HTR-8/SVneo (cell line): ENCODE measurements at regions not wholly inside any gene's neighbourhood (a gene's known extent, or its start where the extent isn't known, plus 50 kb on each side); places are given as distances from the start of the nearest gene placed in this dataset.
"Not testable (repeated sequence)": the region's sequence is repeated elsewhere in the genome, so short reads cannot be mapped to it uniquely, and the experiment has no call there.

Source experiments
- DNase-seq: peaks from one replicate; pipeline ENCODE4 v3.0.0; 2011; ENCODE audit warnings: low spot score, mixed read lengths; ENCODE audit not compliant: insufficient read length
- FAIRE-seq: peaks from 2 replicates; lab custom pipeline; 2011; peaks lifted over from hg19 to GRCh38; lab: Jason Lieb, UNC

DNA sequence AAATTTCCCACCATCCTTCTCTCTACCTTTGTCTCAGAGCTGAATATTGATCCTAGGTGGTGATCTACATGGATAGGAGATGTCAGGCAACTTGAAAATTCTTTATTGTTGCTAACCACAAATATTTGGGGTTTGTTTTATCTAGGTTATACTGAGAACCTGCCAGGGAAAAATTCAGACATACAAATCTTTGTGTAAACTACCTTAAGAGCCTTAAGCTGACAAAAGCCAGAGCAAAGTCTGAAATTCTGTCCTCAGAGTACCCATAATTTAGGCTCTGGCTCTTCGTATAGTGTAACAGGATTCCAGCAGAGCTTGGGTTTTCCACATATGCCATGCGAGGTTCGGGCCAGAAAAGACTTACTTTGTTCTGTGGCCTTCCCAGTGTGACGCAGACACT lies 406.7 kb upstream of the MAF start:
- FAIRE-seq (no peak), DNase-seq (no peak)

DNA sequence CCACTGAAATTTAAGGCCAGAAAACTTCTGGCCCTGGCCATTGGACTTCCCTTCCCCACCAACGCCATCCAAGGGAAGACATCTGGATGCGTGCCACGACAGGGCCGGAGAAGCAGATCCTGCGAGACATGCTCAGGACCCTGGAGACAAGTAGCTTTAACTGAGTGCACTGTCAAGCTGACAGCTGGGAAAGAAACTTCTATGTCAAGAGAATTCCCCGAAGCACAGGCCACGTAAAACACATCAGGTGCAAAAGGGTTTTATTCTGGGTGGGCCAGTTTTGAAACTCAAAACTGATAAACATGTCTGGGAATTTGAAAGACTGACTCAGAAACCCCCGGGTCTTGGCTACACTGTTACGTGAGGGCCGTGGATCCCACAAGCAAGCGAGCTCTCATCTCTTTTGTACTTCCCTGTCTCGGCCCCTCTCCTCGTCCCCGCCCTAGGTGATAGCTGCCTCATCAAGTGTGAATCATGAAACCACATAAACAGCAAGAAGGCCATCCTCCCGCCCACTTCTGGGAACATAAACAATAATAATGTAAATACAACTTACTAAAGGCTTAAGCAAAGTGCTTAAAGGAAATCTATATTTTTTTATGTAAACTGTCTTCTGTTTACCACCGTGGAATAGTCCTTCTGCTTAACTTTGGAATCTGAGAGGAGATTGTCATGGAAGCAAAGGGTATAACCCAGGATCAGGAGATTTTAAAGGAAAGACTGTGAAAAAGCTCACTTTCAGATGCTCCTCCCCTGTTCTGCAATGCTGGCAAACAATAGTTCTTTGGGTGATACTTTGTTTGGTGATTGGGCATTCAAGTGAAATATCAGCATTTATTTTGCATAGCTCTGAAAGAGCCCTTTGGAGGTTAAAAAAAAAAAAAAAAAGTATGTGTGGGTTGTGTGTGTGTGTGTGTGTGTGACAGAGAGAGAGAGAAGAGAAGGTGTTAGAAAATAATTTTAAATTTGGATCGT lies 406.0 kb upstream of the MAF start:
- DNase-seq (no peak), FAIRE-seq (no peak)

DNA sequence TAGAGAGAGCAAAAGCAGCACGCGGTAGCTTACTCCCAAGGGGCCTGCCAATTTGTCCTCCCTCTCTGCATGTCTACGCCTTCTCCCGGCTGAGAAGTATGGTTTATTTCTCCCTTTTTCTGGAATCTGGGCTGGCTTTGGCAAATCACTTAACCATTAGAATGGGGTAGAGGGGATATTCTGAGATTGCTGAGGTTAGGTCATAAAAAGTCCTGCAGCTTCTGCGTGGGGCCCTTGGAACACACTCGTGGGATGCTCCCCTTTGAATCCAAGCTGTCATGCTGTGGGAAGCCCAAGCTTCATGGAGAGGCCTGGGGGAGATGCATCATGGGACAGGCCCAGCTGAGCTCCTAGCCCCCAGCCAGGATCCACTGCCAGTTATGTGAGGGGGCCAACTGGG lies 403.6 kb upstream of the MAF start:
- FAIRE-seq, result no peak
- no peak for DNase-seq

DNA sequence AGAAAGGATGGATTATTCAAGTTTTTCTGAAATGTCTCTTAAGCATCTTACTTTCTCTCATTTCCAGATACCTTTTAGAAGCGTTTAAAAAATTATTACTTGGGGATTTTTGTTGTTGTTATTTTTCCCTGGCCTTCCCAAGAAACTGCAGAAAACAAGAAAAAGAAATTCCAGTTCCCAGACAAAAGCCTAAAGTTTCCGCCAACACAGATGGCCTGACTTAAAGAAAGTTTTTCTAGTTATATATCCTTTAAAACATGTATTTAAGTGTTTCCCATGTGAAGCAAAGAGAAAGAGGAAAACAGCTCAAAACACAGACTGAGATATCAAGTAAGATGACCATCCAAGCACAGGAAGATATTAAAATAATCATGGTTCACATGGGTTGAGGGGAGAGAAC lies 401.7 kb upstream of the MAF start:
- FAIRE-seq, result no peak
- no peak for DNase-seq

DNA sequence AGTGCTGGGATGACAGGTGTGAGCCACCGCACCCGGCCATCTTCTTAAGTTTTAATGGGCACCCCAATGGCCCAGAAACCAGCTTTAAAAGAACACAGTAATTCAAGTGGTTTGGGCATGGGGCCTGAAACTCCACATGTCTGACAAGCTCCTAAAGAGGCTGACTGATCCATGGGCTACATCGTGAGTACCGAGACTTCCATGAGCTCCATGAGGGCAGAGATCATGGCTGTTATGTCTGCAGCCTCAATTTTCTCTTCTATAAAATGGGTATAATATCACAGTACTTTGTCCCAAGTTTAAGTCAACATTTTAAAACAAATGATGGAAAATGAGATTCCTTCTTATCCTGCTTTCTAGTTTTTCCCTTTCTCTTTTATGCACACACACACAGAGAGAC lies 397.6 kb upstream of the MAF start:
- no peak for FAIRE-seq
- DNase-seq, result no peak

DNA sequence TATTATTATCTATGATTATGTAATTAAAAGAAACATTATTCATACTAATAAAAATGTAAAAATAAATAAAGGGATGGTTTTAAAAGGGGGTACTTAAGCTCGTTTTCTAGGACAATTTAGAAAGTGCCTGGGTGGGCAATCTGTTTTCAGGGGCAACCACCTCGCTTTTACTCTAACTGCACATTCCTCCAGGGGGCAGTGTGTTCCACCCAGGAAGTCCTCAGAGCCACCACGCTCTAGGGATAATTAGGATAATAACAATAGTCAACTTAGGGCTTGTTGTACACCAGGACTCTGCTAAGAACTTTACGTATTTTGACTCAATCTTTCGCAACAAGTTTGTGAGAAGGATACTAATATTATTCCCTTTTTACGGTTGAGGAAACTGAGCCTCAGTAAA lies 396.7 kb upstream of the MAF start:
- FAIRE-seq, result no peak
- DNase-seq, result peak; percentile 36

DNA sequence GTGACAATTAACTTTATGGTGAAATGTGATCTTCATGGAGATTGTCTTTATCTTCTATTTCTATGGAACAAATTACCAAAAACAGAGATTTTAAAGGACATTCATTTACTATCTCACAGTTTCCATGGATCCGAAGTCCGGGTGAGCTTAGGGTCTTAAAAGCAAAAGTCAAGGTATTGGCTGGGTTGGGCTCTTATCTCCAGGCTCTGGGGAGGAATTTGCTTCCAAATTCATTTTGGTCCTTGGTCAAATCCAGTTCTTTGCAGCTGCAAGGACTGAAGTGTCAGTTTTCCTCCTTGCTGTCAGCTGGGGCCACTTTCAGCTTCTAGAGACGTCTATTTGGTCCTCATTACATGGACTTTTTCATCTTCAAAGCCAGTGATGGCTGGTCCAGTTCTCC lies 395.8 kb upstream of the MAF start:
- DNase-seq (no peak), FAIRE-seq (no peak)

DNA sequence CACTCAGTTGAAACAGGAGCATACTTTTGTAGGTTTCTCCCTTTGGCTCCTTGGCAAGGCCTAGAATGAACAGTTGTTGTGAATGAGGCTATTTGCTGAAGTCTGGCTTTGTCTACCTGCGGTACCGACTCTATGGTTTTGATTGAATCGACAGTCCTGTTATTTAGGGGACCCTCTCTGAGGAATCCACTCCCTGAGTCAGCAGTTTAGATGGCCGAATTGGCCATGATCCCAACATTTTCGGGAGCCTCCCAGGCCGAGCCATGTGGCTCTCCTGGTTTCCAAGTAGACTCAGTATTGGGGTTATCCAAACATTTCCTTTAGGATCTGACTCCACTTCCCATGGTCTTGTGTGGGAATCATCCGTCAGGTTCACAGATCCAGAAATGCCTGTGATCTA lies 394.8 kb upstream of the MAF start:
- DNase-seq, result no peak
- FAIRE-seq, result no peak

DNA sequence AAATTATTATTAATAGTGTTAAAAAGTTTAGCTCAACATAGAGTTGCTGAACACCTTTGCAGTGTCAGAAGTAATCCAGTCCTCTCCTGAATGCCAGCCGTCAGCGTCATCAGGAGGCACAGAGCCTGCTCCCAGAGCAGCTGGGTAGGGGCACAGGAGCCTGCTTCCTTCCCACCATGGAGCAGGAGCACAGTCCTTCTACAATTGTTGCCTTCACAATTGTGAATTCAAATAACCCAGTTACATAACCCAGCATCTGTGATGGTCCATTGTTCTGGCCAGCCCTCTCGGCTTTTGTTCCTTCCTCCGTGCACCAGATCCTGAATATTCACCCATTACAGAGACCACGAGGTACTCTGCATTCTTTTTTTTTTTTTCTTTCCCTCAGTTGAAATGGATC lies 393.9 kb upstream of the MAF start:
- no peak for DNase-seq
- no peak for FAIRE-seq

DNA sequence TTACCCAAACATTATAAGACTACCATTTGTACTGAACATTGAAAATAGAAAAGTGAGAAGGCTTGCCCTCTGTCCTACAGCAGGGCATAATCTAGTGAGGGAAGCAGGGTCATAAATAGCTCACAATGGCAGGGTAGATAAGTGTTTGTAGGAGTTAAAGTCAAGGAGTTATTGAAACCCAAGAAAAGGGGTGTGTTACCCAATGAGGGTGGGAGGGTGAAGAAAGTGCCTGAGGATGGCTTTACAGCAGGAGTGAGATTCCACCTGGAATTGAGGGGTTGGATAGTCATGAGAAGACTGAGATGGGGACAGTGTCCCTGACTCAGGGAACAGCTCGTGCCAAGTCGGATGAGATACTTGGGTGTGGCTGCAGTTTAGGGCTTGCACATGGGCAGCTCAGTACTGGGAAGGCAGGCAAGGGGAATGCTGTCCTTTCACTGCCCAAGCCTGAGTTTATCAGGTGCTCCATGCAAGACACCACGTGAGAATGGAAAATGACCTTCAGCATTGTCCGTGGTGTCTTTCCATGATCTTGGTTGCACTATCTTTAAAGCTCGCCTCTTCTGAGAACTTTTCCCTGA lies 393.2 kb upstream of the MAF start:
- peak; percentile 60 for FAIRE-seq
- no peak for DNase-seq

DNA sequence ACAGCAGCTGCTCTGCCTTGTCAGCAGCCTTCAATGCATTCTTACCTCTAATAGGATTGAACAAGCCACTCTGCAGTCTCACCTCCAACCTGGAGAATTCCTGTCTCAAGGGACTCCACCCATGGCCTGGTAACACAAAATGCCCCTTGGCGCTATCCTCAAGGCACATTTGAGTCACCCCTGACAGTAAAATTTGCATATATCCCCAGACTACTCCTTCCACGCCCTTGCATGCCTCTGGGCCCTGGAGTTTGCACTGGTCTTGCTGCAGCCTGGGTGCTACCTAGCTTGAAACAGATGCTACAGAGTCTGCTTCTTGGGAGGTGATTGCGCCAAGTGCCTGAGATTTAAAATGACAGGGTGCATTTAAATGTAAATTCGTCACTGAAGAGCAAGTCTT lies 391.4 kb upstream of the MAF start:
- FAIRE-seq, result no peak

DNA sequence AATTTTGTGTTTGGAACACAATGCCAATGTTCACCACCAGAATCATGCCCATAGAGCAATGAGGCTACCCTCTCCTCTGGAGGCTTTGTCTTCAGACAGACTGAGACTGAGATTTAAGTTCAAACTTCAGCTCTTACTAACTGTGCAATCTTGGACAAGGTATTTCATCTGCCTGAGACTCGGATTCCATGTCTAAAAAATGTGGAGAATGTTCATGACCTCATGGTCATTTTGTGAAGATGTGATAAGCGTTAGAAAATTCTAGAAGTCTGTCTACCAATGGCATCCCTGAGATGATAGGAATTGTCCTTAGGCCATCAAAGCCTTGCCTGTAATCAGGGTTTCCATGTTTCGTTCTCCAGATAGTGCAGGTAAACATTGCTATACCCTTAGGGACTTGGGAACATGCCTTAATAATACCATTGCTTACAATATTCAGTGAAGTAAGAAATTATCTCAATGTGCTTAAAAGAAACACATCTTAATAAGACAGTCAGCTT lies 388.2 kb upstream of the MAF start:
- FAIRE-seq (no peak), DNase-seq (no peak)

More for the DNA sequence above, 391.4 kb upstream of the MAF start:
- no peak for DNase-seq

DNA sequence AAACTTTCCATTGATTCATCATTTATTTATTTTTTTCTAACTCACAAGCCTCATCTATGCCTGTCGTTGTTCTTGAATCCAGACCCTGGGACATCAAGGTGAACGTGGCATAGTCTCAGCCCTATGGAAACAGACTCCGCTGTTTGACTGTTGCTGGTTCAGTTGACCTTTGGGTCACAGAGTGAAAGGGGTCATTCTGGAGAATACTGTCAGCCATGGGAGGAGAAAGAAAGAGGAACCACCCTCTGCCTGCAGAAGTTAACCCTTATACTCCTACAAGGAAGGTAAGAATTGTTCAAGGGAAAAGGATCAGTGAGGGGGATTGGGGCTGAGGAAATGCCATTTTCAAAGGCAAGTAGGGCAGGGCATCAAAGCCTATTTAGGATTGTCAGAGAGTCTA lies 387.6 kb upstream of the MAF start:
- DNase-seq, result no peak
- FAIRE-seq, result no peak

DNA sequence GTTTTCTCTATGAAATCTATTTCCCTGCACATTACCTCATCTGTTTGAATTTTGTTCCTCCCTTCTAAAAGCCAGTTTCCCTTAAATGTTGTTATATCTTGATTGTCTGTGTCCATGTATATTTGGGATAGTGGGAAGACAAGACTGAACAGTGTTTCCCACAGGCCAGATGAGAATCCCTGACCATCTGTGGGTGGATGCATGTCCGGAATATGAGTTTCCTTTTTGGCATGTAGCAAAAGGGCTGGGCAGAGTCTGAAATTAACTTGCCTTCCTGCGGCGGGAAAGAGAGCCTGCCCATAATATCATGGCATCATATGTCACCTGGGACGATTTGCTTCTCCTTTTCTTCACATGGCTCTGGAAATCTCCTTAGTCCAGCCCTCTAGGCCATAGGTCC lies 385.8 kb upstream of the MAF start:
- no peak for DNase-seq
- no peak for FAIRE-seq

DNA sequence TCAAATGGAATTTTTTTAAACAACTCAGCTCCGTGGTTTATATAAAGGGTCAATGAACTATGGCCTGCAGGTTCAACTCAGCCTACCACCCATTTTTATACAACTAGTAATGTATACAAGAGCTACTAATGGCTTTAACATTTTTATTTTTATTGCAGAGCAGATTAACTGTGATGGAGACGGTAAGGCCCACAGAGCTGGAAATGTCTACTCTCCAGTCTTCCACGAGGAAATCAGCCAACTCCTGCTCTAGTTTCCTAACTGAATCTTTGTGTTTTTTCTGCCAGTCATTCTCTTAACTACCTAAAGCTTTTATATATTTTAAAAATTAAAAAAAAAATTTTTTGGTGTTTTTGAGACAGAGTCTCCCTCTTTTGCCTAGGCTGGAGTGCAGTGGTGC lies 385.1 kb upstream of the MAF start:
- FAIRE-seq, result no peak
- DNase-seq, result no peak

DNA sequence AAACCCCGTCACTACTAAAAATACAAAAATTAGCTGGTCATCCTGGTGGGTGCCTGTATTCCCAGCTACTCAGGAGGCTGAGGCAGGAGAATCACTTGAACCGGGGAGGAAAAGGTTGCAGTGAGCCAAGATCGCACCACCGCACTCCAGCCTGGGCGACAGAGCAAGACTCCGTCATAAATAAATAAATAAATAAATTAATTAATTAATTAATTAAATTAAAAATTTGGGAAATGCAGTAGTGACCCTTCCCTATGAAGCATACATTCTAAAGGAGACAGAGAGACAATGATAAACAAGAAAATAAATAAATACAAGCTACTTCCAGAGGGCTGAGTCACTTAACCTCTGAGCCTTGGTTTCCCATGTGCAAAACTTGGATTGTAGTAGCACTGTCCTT lies 383.6 kb upstream of the MAF start:
- not testable (repeated sequence) for DNase-seq, FAIRE-seq

DNA sequence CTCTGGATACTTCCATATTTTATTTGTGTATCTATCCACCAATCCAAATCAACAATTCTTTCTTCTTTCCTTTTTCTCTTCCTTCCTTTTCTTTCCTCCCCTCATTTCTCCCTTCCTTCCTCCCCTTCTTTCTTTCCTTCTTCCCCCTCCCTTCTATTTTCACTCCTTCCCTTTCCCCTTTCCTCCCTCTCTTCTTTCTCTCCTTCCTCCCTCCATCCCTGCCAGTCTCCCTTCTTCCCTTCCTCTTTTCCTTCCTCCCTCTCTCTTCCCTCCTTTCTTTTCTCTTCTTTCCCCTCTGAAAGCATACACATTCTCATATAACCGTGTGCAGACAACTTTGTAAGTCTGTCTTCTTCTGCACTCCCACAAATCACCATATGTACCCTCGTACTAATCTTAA lies 382.3 kb upstream of the MAF start:
- FAIRE-seq (no peak), DNase-seq (no peak)

DNA sequence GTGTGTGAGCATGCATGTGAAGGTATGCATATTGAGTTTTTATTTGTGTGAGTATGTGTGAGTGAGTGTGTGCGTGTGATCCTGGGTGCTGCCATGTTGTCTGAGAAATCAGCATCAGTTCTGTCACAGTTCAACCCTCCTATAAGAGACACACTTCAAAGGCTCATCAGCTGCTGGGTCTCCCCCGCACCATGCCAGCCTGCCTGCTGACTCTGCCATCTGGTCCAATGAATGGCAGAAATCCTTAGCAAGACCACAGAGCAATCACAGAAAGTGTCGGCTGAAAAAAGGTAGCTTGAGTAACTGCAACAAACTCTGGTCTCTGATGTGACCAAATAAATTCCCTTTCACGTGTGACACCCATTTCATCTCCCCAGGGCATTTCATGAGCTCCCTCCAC lies 381.8 kb upstream of the MAF start:
- DNase-seq (no peak), FAIRE-seq (no peak)

DNA sequence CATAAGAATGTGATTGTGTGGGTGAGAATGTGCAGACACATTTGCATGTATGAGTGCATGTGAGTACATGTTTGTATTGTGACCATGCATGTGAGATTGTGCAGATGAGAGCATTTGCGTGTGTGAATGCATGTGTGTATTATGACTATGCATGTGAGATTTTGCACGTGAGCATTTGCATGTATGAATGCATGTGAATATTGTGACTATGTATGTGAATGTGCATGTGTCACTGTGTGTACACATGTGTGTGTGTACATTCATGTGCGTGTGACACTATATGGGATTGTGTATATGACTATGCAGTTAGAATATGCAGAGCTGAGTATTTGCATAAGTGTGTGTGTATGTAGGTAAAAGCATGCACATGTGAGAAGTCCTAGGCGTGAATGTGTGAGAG lies 381.3 kb upstream of the MAF start:
- DNase-seq (no peak), FAIRE-seq (peak; percentile 80)

DNA sequence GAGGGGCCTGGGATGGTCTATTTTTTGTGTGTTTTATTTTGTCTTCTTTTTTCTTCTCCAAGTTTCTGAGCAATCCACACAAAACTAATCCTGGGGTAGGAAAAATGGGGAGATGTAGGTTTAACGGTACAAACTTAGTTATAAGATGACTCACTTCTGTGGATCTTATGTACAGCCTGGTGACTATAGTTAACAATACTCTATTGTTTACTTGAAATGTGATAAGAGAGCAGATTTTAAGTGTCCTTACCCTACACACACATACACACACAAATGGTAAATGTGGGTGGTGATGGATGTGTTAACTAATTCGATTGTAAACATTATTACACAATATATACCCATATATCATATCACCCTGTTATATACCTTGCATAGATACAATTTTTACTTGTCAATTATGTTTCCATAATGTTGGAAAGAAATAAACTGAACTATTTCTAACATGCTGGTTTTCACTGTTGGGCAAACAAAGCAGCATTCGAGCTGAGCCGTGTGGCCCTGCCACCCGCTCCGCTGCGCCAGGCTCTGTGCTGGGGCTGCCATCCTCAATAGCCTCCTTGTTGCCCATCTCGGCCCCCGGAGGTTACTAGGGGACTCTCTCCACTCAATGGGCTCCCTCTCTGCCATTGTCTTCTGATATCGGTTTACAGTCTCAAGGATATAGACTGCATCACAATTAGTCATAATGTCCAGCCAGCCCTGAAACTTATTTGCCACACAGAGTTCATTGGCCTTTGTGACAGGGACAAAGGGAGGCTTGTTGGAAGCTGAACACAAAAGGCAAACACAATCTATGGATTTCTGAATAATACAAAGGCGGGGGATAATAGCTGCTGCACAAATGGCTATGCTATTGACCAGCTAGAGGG lies 380.3 kb upstream of the MAF start:
- no peak for DNase-seq
- FAIRE-seq, result peak; percentile 36
